IMR-90 (cell line): ENCODE measurements at regions not wholly inside any gene's neighbourhood (a gene's known extent, or its start where the extent isn't known, plus 50 kb on each side); places are given as distances from the start of the nearest gene placed in this dataset.

Experiments used
- ATAC-seq: fragments of 200-7000 bp; cut with Tn5 transposase; 2 replicates; pipeline ENCODE4 v1.9.1; 2020; ENCODE audit warnings: low read depth, mild to moderate bottlenecking, moderate library complexity
- BruUV-seq: library from RNA; stranded (reverse); fragments of 400-500 nt; replicated peaks from 2 replicates; lab custom pipeline; 2021; lab: Mats Ljungman, UMichigan
- CTCF ChIA-PET: fragments of 300-600 bp; formaldehyde crosslinking; extraction: SDS; loops from one replicate; lab custom pipeline; 2021; ENCODE audit warnings: antibody characterized with exemption; lab: Yijun Ruan, JAX
- POLR2A ChIA-PET: fragments of 300-600 bp; sonication (Branson Sonifier 250); formaldehyde crosslinking; loops from one replicate; lab custom pipeline; 2022; ENCODE audit warnings: antibody characterized with exemption; ENCODE audit not compliant: unreplicated experiment; lab: Charles Lee
- DNase-seq: peaks from one replicate; pipeline ENCODE4 v3.0.0; 2013
- H2AFZ ChIP-seq: replicated peaks from 2 replicates; pipeline ENCODE3; 2013; ENCODE audit warnings: low read length, mild to moderate bottlenecking; ENCODE audit not compliant: poor library complexity
- H2AK5ac ChIP-seq: 2 replicates; pipeline ENCODE4 v1.6.1; 2013; ENCODE audit warnings: low read depth, low read length, inconsistent platforms
- H2AK9ac ChIP-seq: replicated peaks from 2 replicates; pipeline ENCODE3; 2013; ENCODE audit warnings: mild to moderate bottlenecking, low read depth, low read length, moderate library complexity; ENCODE audit not compliant: poor library complexity
- H2BK120ac ChIP-seq: 2 replicates; pipeline ENCODE4 v1.6.1; 2013; ENCODE audit warnings: low read depth, low read length, inconsistent platforms
- H2BK15ac ChIP-seq: 3 replicates; pipeline ENCODE4 v1.6.1; 2013; ENCODE audit warnings: low read depth, low read length, inconsistent platforms
- H2BK20ac ChIP-seq: 2 replicates; pipeline ENCODE4 v1.6.1; 2013; ENCODE audit warnings: low read depth, mild to moderate bottlenecking, inconsistent platforms, low read length, moderate library complexity
- H2BK5ac ChIP-seq: 2 replicates; pipeline ENCODE4 v1.6.1; 2013; ENCODE audit warnings: mild to moderate bottlenecking, low read depth, low read length, inconsistent platforms; ENCODE audit not compliant: poor library complexity, severe bottlenecking
- H3K14ac ChIP-seq: replicated peaks from 2 replicates; pipeline ENCODE4 v1.6.1; 2013; ENCODE audit warnings: low read depth, low read length, inconsistent platforms
- H3K18ac ChIP-seq: 2 replicates; pipeline ENCODE4 v1.6.1; 2013; ENCODE audit warnings: low read depth, low read length, control low read depth
- H3K23ac ChIP-seq: 2 replicates; pipeline ENCODE4 v1.6.1; 2013; ENCODE audit warnings: low read depth, low read length, inconsistent platforms
- H3K27ac ChIP-seq: 2 replicates; pipeline ENCODE4 v1.5.1; 2013; ENCODE audit warnings: mild to moderate bottlenecking, control low read depth, low read length; ENCODE audit not compliant: insufficient read depth
- H3K27me3 ChIP-seq: 2 replicates; pipeline ENCODE4 v1.6.1; 2013; ENCODE audit warnings: low read length; ENCODE audit not compliant: control insufficient read depth, insufficient read depth
- H3K36me3 ChIP-seq: 2 replicates; pipeline ENCODE4 v1.6.1; 2013; ENCODE audit warnings: low read length, mixed read lengths; ENCODE audit not compliant: control insufficient read depth, insufficient read depth
- H3K4ac ChIP-seq: 2 replicates; pipeline ENCODE4 v1.6.1; 2013; ENCODE audit warnings: low read depth, low read length, inconsistent platforms
- H3K4me1 ChIP-seq: 2 replicates; pipeline ENCODE4 v1.6.1; 2013; ENCODE audit warnings: low read length, mixed read lengths; ENCODE audit not compliant: control insufficient read depth, insufficient read depth
- H3K4me2 ChIP-seq: 2 replicates; pipeline ENCODE4 v1.6.1; 2013; ENCODE audit warnings: low read depth, mild to moderate bottlenecking, control low read depth, low read length, moderate library complexity
- H3K4me3 ChIP-seq: 2 replicates; pipeline ENCODE4 v1.5.1; 2013; ENCODE audit warnings: low read depth, mild to moderate bottlenecking, control low read depth, low read length, moderate library complexity; ENCODE audit not compliant: insufficient read depth
- H3K56ac ChIP-seq: 2 replicates; pipeline ENCODE4 v1.6.1; 2013; ENCODE audit warnings: low read length, inconsistent platforms; ENCODE audit not compliant: insufficient read depth; ENCODE audit errors: extremely low read depth
- H3K79me1 ChIP-seq, 2 experiments: 2 replicates each; pipeline ENCODE4 v1.6.1; 2013; ENCODE audit warnings: low read length in 2 of 2, inconsistent platforms in 1 of 2, low read depth in 1 of 2
- H3K9ac ChIP-seq: 2 replicates; pipeline ENCODE4 v1.6.1; 2013; ENCODE audit warnings: low read depth, low read length, control low read depth
- H3K9me1 ChIP-seq: 2 replicates; pipeline ENCODE4 v1.6.1; 2013; ENCODE audit warnings: low read length, inconsistent platforms; ENCODE audit not compliant: insufficient read depth
- H3K9me3 ChIP-seq: 2 replicates; pipeline ENCODE4 v1.6.1; 2013; ENCODE audit warnings: low read length; ENCODE audit not compliant: control insufficient read depth, insufficient read depth
- H4K20me1 ChIP-seq: 2 replicates; pipeline ENCODE4 v1.6.1; 2013; ENCODE audit warnings: low read length, inconsistent platforms; ENCODE audit not compliant: insufficient read depth
- H4K5ac ChIP-seq: 2 replicates; pipeline ENCODE4 v1.6.1; 2013; ENCODE audit warnings: mild to moderate bottlenecking, low read depth, low read length, control low read depth
- H4K8ac ChIP-seq, 2 experiments: 2 replicates each; pipeline ENCODE4 v1.6.1; 2013; ENCODE audit warnings: low read depth in 2 of 2, low read length in 2 of 2, control low read depth in 1 of 2, inconsistent platforms in 1 of 2
- H4K91ac ChIP-seq: 2 replicates; pipeline ENCODE4 v1.6.1; 2013; ENCODE audit warnings: low read depth, low read length, inconsistent platforms; ENCODE audit not compliant: insufficient read depth
- RFX5 ChIP-seq: IDR thresholded peaks from 2 replicates; pipeline ENCODE4 v1.8.0; 2012; ENCODE audit warnings: low read depth, mild to moderate bottlenecking, low read length, moderate library complexity
- WGBS, 2 experiments: methylation state at CpG; one replicate each; pipeline versions ENCODE4 v1.1.5 to v1.1.7; 2013; ENCODE audit warnings: missing lambda C conversion rate in 2 of 2; ENCODE audit not compliant: insufficient read length in 1 of 2; ENCODE audit errors: extremely low coverage in 2 of 2; 5-methylcytosine and 5-hydroxymethylcytosine counted together
- dilution Hi-C: fragments of 300-500 bp; cut with HindIII; formaldehyde crosslinking; loops from one replicate; pipeline ENCODE4 v1.14.3; 2018; ENCODE audit warnings: low sequenced_read_pairs; ENCODE audit not compliant: unreplicated experiment
- in situ Hi-C: fragments of 300-500 bp; cut with MboI; formaldehyde crosslinking; loops from 3 replicates; pipeline ENCODE4 v1.14.3; 2019; ENCODE audit warnings: low sequenced_read_pairs, inconsistent platforms, mixed read lengths
- intact Hi-C: fragments of 100-400 bp; cut with micrococcal nuclease; formaldehyde crosslinking; loops from 2 replicates; pipeline ENCODE4 v1.10.0; 2022

DNA sequence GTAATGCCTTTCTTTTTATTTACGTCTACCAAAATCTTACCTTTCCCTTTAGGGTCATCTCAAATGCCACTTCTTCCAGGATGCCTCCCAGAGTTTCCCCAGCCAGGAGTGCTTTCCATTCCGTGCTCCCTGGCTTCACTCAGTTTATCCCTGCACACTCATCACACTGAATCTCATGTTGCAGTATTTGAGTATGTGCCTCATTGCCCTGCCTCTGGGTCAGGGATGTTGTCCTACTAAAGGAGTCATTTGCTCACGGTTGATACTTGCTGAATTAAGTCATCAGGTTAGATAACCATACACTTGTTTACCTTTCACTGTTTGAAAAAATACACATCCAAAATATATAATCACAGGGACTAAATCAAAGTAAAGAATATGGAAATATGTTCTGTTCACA, 356.2 kb upstream of the GATB start:
- Histone ChIP-seq H3K56ac (no peak overlapping the region), H2AFZ (no peak overlapping the region), H3K4me1 (no peaks in the 10 kb centered on the region), H2BK15ac (no peak overlapping the region), H3K23ac (no peak overlapping the region), H4K5ac (no peak overlapping the region), H2AK5ac (no peak overlapping the region), H2BK5ac (no peak overlapping the region), H4K8ac (no peak overlapping the region), H3K27me3 (peaks cover 25% of the 10 kb centered on the region), H3K79me1 (no peaks in the 10 kb centered on the region), H2BK20ac (no peak overlapping the region), H3K18ac (no peak overlapping the region), H2BK120ac (no peak overlapping the region), H3K9ac (no peak overlapping the region), H3K4ac (no peak overlapping the region), H3K27ac (no peak overlapping the region), H3K9me3 (no peaks in the 10 kb centered on the region), H3K9me1 (no peaks in the 10 kb centered on the region), H2AK9ac (no peak overlapping the region), H4K20me1 (no peaks in the 10 kb centered on the region), H3K4me2 (no peak overlapping the region), H3K36me3 (no peaks in the 10 kb centered on the region), H4K91ac (no peak overlapping the region), H3K14ac (no peak overlapping the region), H3K4me3 (no peak overlapping the region)
- DNase-seq, result no peak
- ChIA-PET POLR2A (no interaction called here), CTCF (no interaction called here)
- no peak for TF ChIP-seq RFX5
- in situ Hi-C loops (no loop called here), intact Hi-C loops (no loop called here), dilution Hi-C loops (no loop called here)
- BruUV-seq, result no TSS peak
- no CpG with 5 or more reads among the region's 3 CpGs for WGBS, 2 experiments
- ATAC-seq, result no peak
